ENCODE measurements at regions not wholly inside any gene's neighbourhood (a gene's known extent, or its start where the extent isn't known, plus 50 kb on each side); places are given as distances from the start of the nearest gene placed in this dataset.

DNA sequence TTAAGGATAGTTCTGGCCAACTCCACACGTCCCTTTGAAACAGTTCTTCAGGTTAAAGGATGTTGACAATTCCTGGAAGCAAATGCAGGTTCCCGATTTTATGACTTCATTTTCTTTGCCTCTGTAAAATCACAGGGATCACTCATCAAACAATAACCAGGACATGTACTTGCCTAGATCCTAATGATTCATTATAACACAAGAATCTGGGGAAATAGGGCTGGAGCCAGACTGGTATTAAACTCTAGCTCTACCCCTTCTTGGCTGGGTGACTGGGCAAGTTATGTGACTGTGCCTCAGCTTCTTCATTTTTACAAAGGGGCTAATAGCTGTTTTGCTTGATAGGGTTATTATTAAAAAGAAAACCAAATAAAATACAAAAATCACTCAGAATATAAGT is 56.0 kb upstream of the KCND2 start:
- no peaks in the 10 kb centered on the region for H3K4me1 ChIP-seq (ENCODE audit: control extremely low read depth in 1 of 4, control insufficient read depth in 4 of 4, insufficient read depth in 4 of 4, low read length in 3 of 4)
- no peak overlapping the region for H3K4me3 ChIP-seq (ENCODE audit: control insufficient read depth in 1 of 7, extremely low read depth in 1 of 7, insufficient read depth in 4 of 7, low read depth in 2 of 7, low read length in 6 of 7)
- H3K9me3 ChIP-seq (ENCODE audit: control extremely low read depth in 1 of 5, control insufficient read depth in 4 of 5, insufficient read depth in 2 of 5, low read depth in 1 of 5, low read length in 4 of 5): no peaks in the 10 kb centered on the region
- H3K27ac ChIP-seq (ENCODE audit: insufficient read depth in 1 of 2, low read depth in 1 of 2, low read length in 2 of 2, poor library complexity in 1 of 2, severe bottlenecking in 2 of 2): no peak overlapping the region
- ChIA-PET POLR2A (interaction anchor here (0.6 kb wide), 1 partner anchor 312 kb away, joined by 4 read pairs; no protein-coding TSS in a partner anchor), CTCF (no interaction called here)
- 41% methylated on average over 2 of the region's 2 CpGs for WGBS (ENCODE audit: insufficient coverage)
- no peaks in the 10 kb centered on the region for H3K27me3 ChIP-seq (replicated peaks in 2 of 5; ENCODE audit: control insufficient read depth in 4 of 5, insufficient read depth in 5 of 5, low read length in 4 of 5)
- no peak for DNase-seq
- no peaks in the 10 kb centered on the region for H3K36me3 ChIP-seq (ENCODE audit: control insufficient read depth in 4 of 4, insufficient read depth in 4 of 4, low read length in 3 of 4)

DNA sequence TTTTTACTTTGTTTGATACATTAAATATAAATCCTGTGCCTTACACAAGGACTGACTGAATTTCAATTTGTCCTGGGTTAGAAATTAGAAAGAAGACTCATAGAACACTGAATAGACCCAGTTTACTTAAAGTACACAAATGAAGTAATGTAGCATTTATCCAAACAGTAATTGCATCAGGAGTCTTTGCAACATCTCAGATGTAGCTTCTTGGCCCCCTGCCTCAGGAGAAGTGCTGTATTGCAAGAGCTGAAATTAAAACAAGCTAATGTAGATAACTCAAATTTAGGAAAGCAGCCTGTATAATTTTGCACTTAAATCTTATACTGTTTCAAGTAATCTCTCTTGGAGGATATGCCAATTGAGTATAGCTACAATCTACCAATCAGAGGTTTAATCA is 54.3 kb upstream of the KCND2 start:
- Histone ChIP-seq H3K27ac (ENCODE audit: insufficient read depth in 1 of 2, low read depth in 1 of 2, low read length in 2 of 2, poor library complexity in 1 of 2, severe bottlenecking in 2 of 2) (no peak overlapping the region), H3K36me3 (ENCODE audit: control insufficient read depth in 4 of 4, insufficient read depth in 4 of 4, low read length in 3 of 4) (no peaks in the 10 kb centered on the region), H3K4me1 (ENCODE audit: control extremely low read depth in 1 of 4, control insufficient read depth in 4 of 4, insufficient read depth in 4 of 4, low read length in 3 of 4) (no peaks in the 10 kb centered on the region), H3K4me3 (ENCODE audit: control insufficient read depth in 1 of 7, extremely low read depth in 1 of 7, insufficient read depth in 4 of 7, low read depth in 2 of 7, low read length in 6 of 7) (no peak overlapping the region), H3K9me3 (ENCODE audit: control extremely low read depth in 1 of 5, control insufficient read depth in 4 of 5, insufficient read depth in 2 of 5, low read depth in 1 of 5, low read length in 4 of 5) (no peaks in the 10 kb centered on the region), H3K27me3 (replicated peaks in 2 of 5; ENCODE audit: control insufficient read depth in 4 of 5, insufficient read depth in 5 of 5, low read length in 4 of 5) (no peaks in the 10 kb centered on the region)
- ChIA-PET CTCF (no interaction called here), POLR2A (no interaction called here)
- no peak for DNase-seq

DNA sequence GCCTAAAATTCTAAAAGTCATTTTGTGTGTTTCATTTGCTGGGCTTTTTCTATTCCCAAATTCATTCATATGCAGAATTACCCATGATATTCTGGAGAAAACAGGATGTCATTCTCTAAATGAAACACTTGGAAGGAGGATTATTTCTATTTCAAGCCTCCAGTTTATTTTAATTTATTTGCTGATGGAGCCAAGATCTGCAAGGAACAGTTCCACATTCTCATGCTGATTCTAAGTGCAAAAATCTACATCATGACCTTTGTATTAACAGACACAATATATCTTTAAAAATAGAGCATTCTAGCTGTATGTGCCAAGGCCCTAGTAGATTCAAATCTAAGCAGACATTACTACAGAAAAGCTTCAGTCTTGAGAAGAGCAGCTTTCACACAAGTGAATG is 51.3 kb upstream of the KCND2 start:
- H3K4me3 ChIP-seq (ENCODE audit: control insufficient read depth in 1 of 7, extremely low read depth in 1 of 7, insufficient read depth in 4 of 7, low read depth in 2 of 7, low read length in 6 of 7): no peak overlapping the region
- no peak overlapping the region for H3K27ac ChIP-seq (ENCODE audit: insufficient read depth in 1 of 2, low read depth in 1 of 2, low read length in 2 of 2, poor library complexity in 1 of 2, severe bottlenecking in 2 of 2)
- H3K36me3 ChIP-seq (ENCODE audit: control insufficient read depth in 4 of 4, insufficient read depth in 4 of 4, low read length in 3 of 4): no peaks in the 10 kb centered on the region
- H3K4me1 ChIP-seq (ENCODE audit: control extremely low read depth in 1 of 4, control insufficient read depth in 4 of 4, insufficient read depth in 4 of 4, low read length in 3 of 4): no peaks in the 10 kb centered on the region
- no peak for DNase-seq
- CTCF ChIA-PET: no interaction called here
- H3K27me3 ChIP-seq (replicated peaks in 2 of 5; ENCODE audit: control insufficient read depth in 4 of 5, insufficient read depth in 5 of 5, low read length in 4 of 5): no peaks in the 10 kb centered on the region
- POLR2A ChIA-PET: no interaction called here
- H3K9me3 ChIP-seq (ENCODE audit: control extremely low read depth in 1 of 5, control insufficient read depth in 4 of 5, insufficient read depth in 2 of 5, low read depth in 1 of 5, low read length in 4 of 5): no peaks in the 10 kb centered on the region
